Smooth muscle cell (in vitro differentiated cells): ENCODE measurements at regions not wholly inside any gene's neighbourhood (a gene's known extent, or its start where the extent isn't known, plus 50 kb on each side); places are given as distances from the start of the nearest gene placed in this dataset.

ENCODE experiments used
- DNase-seq: peaks from one replicate; lab custom pipeline; 2025; ENCODE audit not compliant: unreplicated experiment; lab: John Stamatoyannopoulos, UW
- H2AFZ ChIP-seq: fragments of 200-600 bp; sonication (generic); 2 replicates; pipeline ENCODE4 v1.6.0; 2016; ENCODE audit warnings: antibody characterized with exemption, low read depth, mild to moderate bottlenecking
- H3F3A ChIP-seq: fragments of 200-600 bp; sonication (generic); 2 replicates; pipeline ENCODE4 v1.6.0; 2017; ENCODE audit warnings: antibody characterized with exemption, low read depth
- H3K27ac ChIP-seq: fragments of 200-600 bp; sonication (generic); 2 replicates; pipeline ENCODE4 v1.5.1; 2016; ENCODE audit warnings: low read depth, mild to moderate bottlenecking
- H3K27me3 ChIP-seq: fragments of 200-600 bp; sonication (generic); 2 replicates; pipeline ENCODE4 v1.6.1; 2016; ENCODE audit warnings: low read depth, mild to moderate bottlenecking
- H3K36me3 ChIP-seq: fragments of 200-600 bp; sonication (generic); 2 replicates; pipeline ENCODE4 v1.5.1; 2016; ENCODE audit warnings: low read depth
- H3K4me1 ChIP-seq: fragments of 200-600 bp; sonication (generic); 2 replicates; pipeline ENCODE4 v1.5.1; 2016; ENCODE audit warnings: low read depth
- H3K4me2 ChIP-seq: fragments of 200-600 bp; sonication (generic); 2 replicates; pipeline ENCODE4 v1.6.0; 2016; ENCODE audit warnings: mild to moderate bottlenecking
- H3K4me3 ChIP-seq: fragments of 200-600 bp; sonication (generic); 2 replicates; pipeline ENCODE4 v1.5.1; 2016; ENCODE audit warnings: mild to moderate bottlenecking
- H3K79me2 ChIP-seq: fragments of 200-600 bp; sonication (generic); 2 replicates; pipeline ENCODE4 v1.6.0; 2016; ENCODE audit warnings: low read depth, mild to moderate bottlenecking
- H3K9ac ChIP-seq: fragments of 200-600 bp; sonication (generic); 2 replicates; pipeline ENCODE4 v1.6.0; 2016; ENCODE audit warnings: low read depth
- H3K9me3 ChIP-seq: fragments of 200-600 bp; sonication (generic); replicated peaks from 2 replicates; pipeline ENCODE4 v1.5.1; 2016; ENCODE audit warnings: low read depth
- H4K20me1 ChIP-seq: fragments of 200-600 bp; sonication (generic); 2 replicates; pipeline ENCODE4 v1.6.0; 2016; ENCODE audit warnings: low read depth
- CTCF ChIP-seq: fragments of 200-600 bp; sonication (generic); IDR thresholded peaks from 2 replicates; pipeline ENCODE4 v1.5.1; 2017; ENCODE audit warnings: borderline replicate concordance, mild to moderate bottlenecking, antibody characterized with exemption; ENCODE audit not compliant: insufficient read depth, poor library complexity, severe bottlenecking
- WGBS: methylation state at CpG from one replicate; pipeline ENCODE4 v1.1.7; 2016; ENCODE audit warnings: low lambda C conversion rate; 5-methylcytosine and 5-hydroxymethylcytosine counted together

- H3K27me3 ChIP-seq: no peaks in the 10 kb centered on the region
- no peak overlapping the region for H3K4me3 ChIP-seq
- DNase-seq: no peak
- H3K9ac ChIP-seq: no peak overlapping the region
- no peak for TF ChIP-seq CTCF
- no peaks in the 10 kb centered on the region for H4K20me1 ChIP-seq
- WGBS: 95% methylated on average over 1 of the region's 1 CpG
- H3K9me3 ChIP-seq: no peaks in the 10 kb centered on the region
- H3K27ac ChIP-seq: no peak overlapping the region
- H3K36me3 ChIP-seq: no peaks in the 10 kb centered on the region
- H2AFZ ChIP-seq: no peak overlapping the region
- peaks cover 5% of the 10 kb centered on the region for H3F3A ChIP-seq
- no peaks in the 10 kb centered on the region for H3K79me2 ChIP-seq
- H3K4me1 ChIP-seq: peaks cover 21% of the 10 kb centered on the region
- H3K4me2 ChIP-seq: no peak overlapping the region
These were observed 701.7 kb upstream of the CITED2 start for GRCh38 chr6:140076105-140076504.

GRCh38 chr6:140073456-140073855 lies 699.0 kb upstream of the CITED2 start:
- Histone ChIP-seq H3K4me3 (no peak overlapping the region), H3K9ac (no peak overlapping the region), H2AFZ (peak overlapping the region; percentile 36), H3K36me3 (no peaks in the 10 kb centered on the region), H3K79me2 (no peaks in the 10 kb centered on the region), H3K4me2 (no peak overlapping the region), H3K4me1 (peaks cover 15% of the 10 kb centered on the region), H3F3A (no peaks in the 10 kb centered on the region), H3K27ac (peak overlapping the region; percentile 50), H3K9me3 (no peaks in the 10 kb centered on the region), H3K27me3 (no peaks in the 10 kb centered on the region), H4K20me1 (no peaks in the 10 kb centered on the region)
- no peak for TF ChIP-seq CTCF
- no peak for DNase-seq
- 46% methylated on average over 3 of the region's 3 CpGs for WGBS

GRCh38 chr6:140071601-140072062 lies 697.2 kb upstream of the CITED2 start:
- Histone ChIP-seq H3K79me2 (no peaks in the 10 kb centered on the region), H3K27me3 (no peaks in the 10 kb centered on the region)

More at GRCh38 chr6:140071601-140072062, 697.2 kb upstream of the CITED2 start:
- no peak overlapping the region for H3K4me3 ChIP-seq
- no peaks in the 10 kb centered on the region for H3K36me3 ChIP-seq
- peak overlapping the region; percentile 60 for H2AFZ ChIP-seq
- DNase-seq: no peak
- no peaks in the 10 kb centered on the region for H4K20me1 ChIP-seq
- H3K4me1 ChIP-seq: peaks cover 7% of the 10 kb centered on the region
- peak overlapping the region; percentile 50 for H3K27ac ChIP-seq
- no peak for TF ChIP-seq CTCF
- H3K4me2 ChIP-seq: peak overlapping the region; percentile 40
- no peaks in the 10 kb centered on the region for H3F3A ChIP-seq
- H3K9ac ChIP-seq: no peak overlapping the region
- H3K9me3 ChIP-seq: no peaks in the 10 kb centered on the region
- WGBS: 85% methylated on average over 1 of the region's 1 CpG
